ENCODE measurements at regions not wholly inside any gene's neighbourhood (a gene's known extent, or its start where the extent isn't known, plus 50 kb on each side); places are given as distances from the start of the nearest gene placed in this dataset.

GRCh38 chr10:71152043-71152442 is 60.3 kb upstream of the UNC5B start:
- DNase-seq, result no peak
- intact Hi-C loops (cut with micrococcal nuclease; ENCODE audit: unreplicated experiment), result no loop called here
- no peak for TF ChIP-seq CTCF (conservative IDR thresholded peaks at IDR 0.05)
- TF ChIP-seq EZH2 (IDR thresholded peaks at IDR 0.05; ENCODE audit: low read depth), result no peak
- H3K4me1 ChIP-seq (replicated peaks; ENCODE audit: insufficient read depth), result no peaks in the 10 kb centered on the region
- H3K79me2 ChIP-seq (ENCODE audit: low read depth), result no peaks in the 10 kb centered on the region
- no peak overlapping the region for H2AFZ ChIP-seq
- H3K36me3 ChIP-seq (ENCODE audit: low read depth), result no peaks in the 10 kb centered on the region
- no peak overlapping the region for H3K4me2 ChIP-seq
- H3K4me3 ChIP-seq, result no peak overlapping the region
- no TSS peak for BruUV-seq (replicated peaks)
- ChIA-PET POLR2A (ENCODE audit: unreplicated experiment) (no interaction called here), CTCF (interaction anchor here (0.7 kb wide), 1 partner anchor 56 kb away, joined by 3 read pairs; no protein-coding TSS in a partner anchor)
- no peaks in the 10 kb centered on the region for H3K9me3 ChIP-seq (ENCODE audit: insufficient read depth, low read depth)
- no peaks in the 10 kb centered on the region for H4K20me1 ChIP-seq (ENCODE audit: insufficient read depth)
- no peaks in the 10 kb centered on the region for H3K9me2 ChIP-seq (ENCODE audit: insufficient read depth)
- H3K27ac ChIP-seq, result no peak overlapping the region
- no peaks in the 10 kb centered on the region for H3F3A ChIP-seq (ENCODE audit: insufficient read depth, low read depth)
- peaks cover 63% of the 10 kb centered on the region for H3K27me3 ChIP-seq (ENCODE audit: insufficient read depth, low read depth)

- BruUV-seq (replicated peaks), result no TSS peak
- no peaks in the 10 kb centered on the region for H3K9me2 ChIP-seq (ENCODE audit: insufficient read depth)
- POLR2A ChIA-PET (ENCODE audit: unreplicated experiment), result no interaction called here
Measured at GRCh38 chr10:71156436-71156835, 55.9 kb upstream of the UNC5B start.

GRCh38 chr10:71157435-71157834 is 54.9 kb upstream of the UNC5B start:
- peaks cover 21% of the 10 kb centered on the region for H3K27me3 ChIP-seq (ENCODE audit: insufficient read depth, low read depth)
- H3F3A ChIP-seq (ENCODE audit: insufficient read depth, low read depth), result peaks cover 4% of the 10 kb centered on the region; the same call in 1 of the 2 replicates
- no peak overlapping the region for H3K4me2 ChIP-seq
- peaks cover 17% of the 10 kb centered on the region for H3K4me1 ChIP-seq (replicated peaks; ENCODE audit: insufficient read depth)
- DNase-seq, result no peak
- no peak overlapping the region for H3K4me3 ChIP-seq
- H3K27ac ChIP-seq, result no peak overlapping the region
- H3K9me2 ChIP-seq (ENCODE audit: insufficient read depth), result no peaks in the 10 kb centered on the region
- POLR2A ChIA-PET (ENCODE audit: unreplicated experiment), result no interaction called here
- H3K36me3 ChIP-seq (ENCODE audit: low read depth), result no peaks in the 10 kb centered on the region
- H3K79me2 ChIP-seq (ENCODE audit: low read depth), result no peaks in the 10 kb centered on the region
- H4K20me1 ChIP-seq (ENCODE audit: insufficient read depth), result no peaks in the 10 kb centered on the region
- CTCF ChIA-PET, result no interaction called here
- intact Hi-C loops (cut with micrococcal nuclease; ENCODE audit: unreplicated experiment), result no loop called here
- no TSS peak for BruUV-seq (replicated peaks)
- H3K9me3 ChIP-seq (ENCODE audit: insufficient read depth, low read depth), result no peaks in the 10 kb centered on the region
- H2AFZ ChIP-seq, result no peak overlapping the region
- TF ChIP-seq CTCF (conservative IDR thresholded peaks at IDR 0.05), result no peak
- no peak for TF ChIP-seq EZH2 (IDR thresholded peaks at IDR 0.05; ENCODE audit: low read depth)

More at GRCh38 chr10:71156436-71156835, 55.9 kb upstream of the UNC5B start:
- no peak for DNase-seq
- Histone ChIP-seq H2AFZ (no peak overlapping the region), H3K9me3 (ENCODE audit: insufficient read depth, low read depth) (no peaks in the 10 kb centered on the region), H3K4me3 (no peak overlapping the region), H3K79me2 (ENCODE audit: low read depth) (no peaks in the 10 kb centered on the region), H3F3A (ENCODE audit: insufficient read depth, low read depth) (peaks cover 4% of the 10 kb centered on the region; the same call in 1 of the 2 replicates), H3K27ac (no peak overlapping the region), H3K4me2 (no peak overlapping the region), H4K20me1 (ENCODE audit: insufficient read depth) (no peaks in the 10 kb centered on the region), H3K4me1 (replicated peaks; ENCODE audit: insufficient read depth) (peaks cover 9% of the 10 kb centered on the region), H3K27me3 (ENCODE audit: insufficient read depth, low read depth) (peaks cover 30% of the 10 kb centered on the region), H3K36me3 (ENCODE audit: low read depth) (no peaks in the 10 kb centered on the region)
- CTCF ChIA-PET, result no interaction called here
- intact Hi-C loops (cut with micrococcal nuclease; ENCODE audit: unreplicated experiment), result no loop called here
- TF ChIP-seq EZH2 (IDR thresholded peaks at IDR 0.05; ENCODE audit: low read depth) (no peak), CTCF (conservative IDR thresholded peaks at IDR 0.05) (no peak)
